Epidermal melanocyte (primary cell): ENCODE measurements at regions not wholly inside any gene's neighbourhood (a gene's known extent, or its start where the extent isn't known, plus 50 kb on each side); places are given as distances from the start of the nearest gene placed in this dataset.

Source experiments
- DNase-seq: peaks from one replicate; pipeline ENCODE4 v3.0.0; 2011; ENCODE audit warnings: low spot score; ENCODE audit not compliant: insufficient read length

GRCh38 chr1:5717031-5717682 is 275.1 kb downstream of the NPHP4 start:
- no peak for DNase-seq

GRCh38 chr1:5716126-5716525 is 276.1 kb downstream of the NPHP4 start:
- DNase-seq, result no peak

GRCh38 chr1:5713101-5714010 is 278.9 kb downstream of the NPHP4 start:
- DNase-seq, result no peak

- DNase-seq, result no peak
These were observed 280.1 kb downstream of the NPHP4 start for GRCh38 chr1:5711956-5712645.

- no peak for DNase-seq
These were observed 281.1 kb downstream of the NPHP4 start for GRCh38 chr1:5711079-5711478.

- DNase-seq, result no peak
These were observed 282.2 kb downstream of the NPHP4 start for GRCh38 chr1:5709976-5710375.

GRCh38 chr1:5709461-5709975 is 282.7 kb downstream of the NPHP4 start:
- DNase-seq, result no peak

GRCh38 chr1:5708346-5709245 is 283.6 kb downstream of the NPHP4 start:
- no peak for DNase-seq

GRCh38 chr1:5707566-5708345 is 284.5 kb downstream of the NPHP4 start:
- DNase-seq, result no peak

GRCh38 chr1:5706239-5706638 is 286.0 kb downstream of the NPHP4 start:
- no peak for DNase-seq

GRCh38 chr1:5705751-5706150 is 286.5 kb downstream of the NPHP4 start:
- DNase-seq, result no peak

GRCh38 chr1:5704561-5705514 is 287.4 kb downstream of the NPHP4 start:
- no peak for DNase-seq

- DNase-seq, result no peak
These were observed 290.6 kb downstream of the NPHP4 start for GRCh38 chr1:5701642-5702041.

- no peak for DNase-seq
These were observed 298.7 kb downstream of the NPHP4 start for GRCh38 chr1:5693568-5693967.

- no peak for DNase-seq
These were observed 299.6 kb downstream of the NPHP4 start for GRCh38 chr1:5692664-5693063.

GRCh38 chr1:5691795-5692509 is 300.3 kb downstream of the NPHP4 start:
- DNase-seq, result no peak

- DNase-seq, result no peak
These were observed 301.3 kb downstream of the NPHP4 start for GRCh38 chr1:5690898-5691297.

- no peak for DNase-seq
These were observed 301.9 kb downstream of the NPHP4 start for GRCh38 chr1:5690291-5690690.
